ENCODE measurements at regions not wholly inside any gene's neighbourhood (a gene's known extent, or its start where the extent isn't known, plus 50 kb on each side); places are given as distances from the start of the nearest gene placed in this dataset.

GRCh38 chr15:39404767-39405181 lies 176.1 kb upstream of the THBS1 start:
- TF ChIP-seq CTCF (IDR thresholded peaks at IDR 0.05; ENCODE audit: poor library complexity, severe bottlenecking) = no peak
- TF ChIP-seq EZH2 (IDR thresholded peaks at IDR 0.05; ENCODE audit: borderline replicate concordance, insufficient read depth, low read length, poor library complexity, severe bottlenecking) = no peak
- no peak for TF ChIP-seq EP300 (conservative IDR thresholded peaks at IDR 0.05; ENCODE audit: poor library complexity, severe bottlenecking)
- TF ChIP-seq POLR2AphosphoS5 (IDR thresholded peaks at IDR 0.05) = no peak
- no peak for TF ChIP-seq TAF1 (IDR thresholded peaks at IDR 0.05; ENCODE audit: low read depth)
- TF ChIP-seq, protein P1, sequence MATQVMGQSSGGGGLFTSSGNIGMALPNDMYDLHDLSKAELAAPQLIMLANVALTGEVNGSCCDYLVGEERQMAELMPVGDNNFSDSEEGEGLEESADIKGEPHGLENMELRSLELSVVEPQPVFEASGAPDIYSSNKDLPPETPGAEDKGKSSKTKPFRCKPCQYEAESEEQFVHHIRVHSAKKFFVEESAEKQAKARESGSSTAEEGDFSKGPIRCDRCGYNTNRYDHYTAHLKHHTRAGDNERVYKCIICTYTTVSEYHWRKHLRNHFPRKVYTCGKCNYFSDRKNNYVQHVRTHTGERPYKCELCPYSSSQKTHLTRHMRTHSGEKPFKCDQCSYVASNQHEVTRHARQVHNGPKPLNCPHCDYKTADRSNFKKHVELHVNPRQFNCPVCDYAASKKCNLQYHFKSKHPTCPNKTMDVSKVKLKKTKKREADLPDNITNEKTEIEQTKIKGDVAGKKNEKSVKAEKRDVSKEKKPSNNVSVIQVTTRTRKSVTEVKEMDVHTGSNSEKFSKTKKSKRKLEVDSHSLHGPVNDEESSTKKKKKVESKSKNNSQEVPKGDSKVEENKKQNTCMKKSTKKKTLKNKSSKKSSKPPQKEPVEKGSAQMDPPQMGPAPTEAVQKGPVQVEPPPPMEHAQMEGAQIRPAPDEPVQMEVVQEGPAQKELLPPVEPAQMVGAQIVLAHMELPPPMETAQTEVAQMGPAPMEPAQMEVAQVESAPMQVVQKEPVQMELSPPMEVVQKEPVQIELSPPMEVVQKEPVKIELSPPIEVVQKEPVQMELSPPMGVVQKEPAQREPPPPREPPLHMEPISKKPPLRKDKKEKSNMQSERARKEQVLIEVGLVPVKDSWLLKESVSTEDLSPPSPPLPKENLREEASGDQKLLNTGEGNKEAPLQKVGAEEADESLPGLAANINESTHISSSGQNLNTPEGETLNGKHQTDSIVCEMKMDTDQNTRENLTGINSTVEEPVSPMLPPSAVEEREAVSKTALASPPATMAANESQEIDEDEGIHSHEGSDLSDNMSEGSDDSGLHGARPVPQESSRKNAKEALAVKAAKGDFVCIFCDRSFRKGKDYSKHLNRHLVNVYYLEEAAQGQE (IDR thresholded peaks at IDR 0.05; ENCODE audit: borderline replicate concordance) = no peak
